ENCODE measurements at regions not wholly inside any gene's neighbourhood (a gene's known extent, or its start where the extent isn't known, plus 50 kb on each side); places are given as distances from the start of the nearest gene placed in this dataset.
"Not testable (repeated sequence)": the region's sequence is repeated elsewhere in the genome, so short reads cannot be mapped to it uniquely, and the experiment has no call there.

DNA sequence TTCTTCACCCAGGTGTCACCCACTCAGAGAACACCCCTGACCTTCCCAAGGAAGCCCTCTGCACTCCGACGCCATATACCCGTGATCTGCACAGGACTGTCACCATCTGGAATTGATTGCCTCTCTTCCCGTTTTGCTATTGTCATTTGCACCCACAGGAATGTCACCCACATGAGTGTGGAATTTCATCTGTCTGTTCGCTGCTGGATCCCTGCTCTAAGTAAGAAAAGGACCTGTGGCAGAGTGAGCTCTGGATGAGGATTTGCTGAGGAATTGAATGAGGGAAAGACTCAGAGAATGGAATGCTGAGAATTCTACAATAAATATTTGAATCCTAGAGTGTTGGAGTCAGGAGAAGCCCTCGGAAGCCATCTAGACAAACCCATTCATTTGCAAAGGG lies 233.6 kb upstream of the SULF2 start:
- DNase-seq (ENCODE audit: low read depth): not testable (repeated sequence)

DNA sequence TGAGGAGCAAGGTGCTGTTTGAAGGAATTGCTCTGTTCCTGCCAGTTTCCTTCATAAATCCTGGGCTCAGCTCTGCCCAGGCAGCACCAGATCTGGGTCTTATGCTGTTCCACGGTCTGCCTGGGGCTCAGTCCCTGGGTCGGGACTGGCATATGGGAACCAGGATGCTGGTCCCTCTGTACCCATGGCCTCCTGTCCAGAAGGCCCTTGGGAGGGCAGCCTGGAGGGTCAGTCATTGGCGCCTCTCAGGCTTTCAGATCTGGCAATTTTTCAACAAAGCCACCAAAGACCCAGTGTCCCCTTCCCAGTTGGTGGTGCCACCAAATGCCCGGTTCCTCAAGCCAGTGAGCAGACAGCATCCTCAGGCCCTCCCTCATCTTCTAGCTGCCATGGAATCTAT lies 232.7 kb upstream of the SULF2 start:
- no peak for DNase-seq (ENCODE audit: low read depth)

DNA sequence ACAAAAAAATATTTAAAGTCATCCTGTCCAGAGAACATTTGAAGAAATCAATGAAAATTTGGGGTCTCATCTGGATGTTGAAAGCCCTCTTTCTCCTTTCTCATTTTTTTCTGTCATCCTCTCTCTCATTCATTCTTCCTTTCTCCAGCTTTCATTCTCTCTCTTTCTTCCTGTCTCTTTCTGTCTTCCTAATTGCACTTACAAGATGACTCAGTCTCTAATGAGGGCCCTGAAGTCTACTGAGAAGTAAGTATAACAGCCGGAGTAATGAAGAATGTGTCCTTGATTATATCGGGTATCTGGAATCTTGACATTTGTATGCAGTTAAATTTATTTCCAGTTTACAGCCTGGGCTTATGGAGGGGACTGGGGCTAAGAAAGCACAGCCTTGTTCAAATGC lies 232.2 kb upstream of the SULF2 start:
- DNase-seq (ENCODE audit: low read depth): no peak

DNA sequence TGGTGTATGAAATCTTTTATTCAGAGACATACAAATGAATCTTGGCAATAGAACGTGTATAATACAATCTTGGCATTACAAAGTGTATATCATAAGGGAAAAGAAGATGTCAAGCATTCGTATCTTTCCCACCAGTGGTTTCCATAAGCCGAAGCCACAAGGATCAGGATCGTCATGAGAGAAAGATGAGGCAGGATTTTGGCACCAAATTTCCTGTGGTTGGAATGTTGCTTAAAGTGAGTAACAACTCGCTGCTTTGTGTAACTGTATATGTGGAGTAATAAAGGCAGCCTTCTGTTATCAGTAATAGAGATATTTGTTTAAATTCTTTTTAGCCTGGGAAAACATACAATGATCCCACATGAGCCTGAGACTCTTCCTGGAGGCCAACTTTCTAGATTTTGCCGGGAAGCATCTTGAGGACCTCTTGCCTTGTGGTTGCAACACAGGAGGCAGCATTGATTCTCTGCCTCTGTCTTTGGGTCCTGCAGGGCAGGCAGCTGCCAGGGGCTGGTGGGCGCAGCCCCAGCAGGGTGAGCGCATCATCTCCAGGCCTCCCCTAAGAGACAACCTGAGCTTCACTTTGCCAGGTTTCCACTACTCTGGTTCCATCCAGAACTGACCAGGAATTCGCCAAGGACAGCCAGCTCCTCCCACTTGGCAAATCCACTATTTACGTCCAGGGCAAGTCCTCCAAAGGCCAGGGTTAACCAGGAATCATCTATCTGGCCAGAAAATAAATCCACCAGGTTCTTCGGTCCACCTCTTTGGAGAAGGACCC lies 230.9 kb upstream of the SULF2 start:
- DNase-seq (ENCODE audit: low read depth): no peak

DNA sequence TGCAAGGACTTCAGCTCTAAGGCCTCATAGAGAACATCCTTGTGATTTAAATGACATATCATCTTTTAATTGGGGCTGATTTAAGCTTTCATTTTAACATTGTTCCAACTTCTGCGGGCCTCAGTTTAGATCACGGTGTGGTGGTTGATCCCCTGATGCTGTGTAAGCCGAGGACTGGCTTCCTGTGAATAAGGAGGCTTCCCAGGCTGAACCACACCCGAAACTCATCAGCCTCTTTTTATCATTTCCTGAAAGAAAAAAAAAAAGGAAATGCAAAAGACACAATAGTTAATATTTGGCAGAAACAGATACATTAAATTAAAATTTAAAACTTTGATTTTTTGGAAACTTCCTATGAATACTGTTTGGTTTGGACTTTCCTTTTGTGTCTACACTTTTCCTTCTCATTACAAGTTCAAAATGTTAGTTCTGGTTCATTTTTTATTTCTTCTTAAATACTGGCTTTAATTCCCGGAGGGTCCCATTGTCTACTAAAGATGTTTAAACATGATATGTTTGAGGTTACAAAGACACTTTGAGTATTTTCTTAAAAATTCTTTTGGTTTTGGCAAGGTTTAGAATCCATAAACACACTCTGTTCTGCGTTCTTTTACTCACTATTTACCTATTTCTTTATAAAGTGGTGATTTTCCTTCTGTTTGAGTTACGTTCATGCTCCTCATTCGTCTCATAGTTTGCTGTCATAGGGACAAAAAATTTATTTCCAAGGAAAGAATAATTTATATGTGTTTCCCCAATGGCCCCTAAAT lies 230.0 kb upstream of the SULF2 start:
- DNase-seq (ENCODE audit: low read depth): no peak

DNA sequence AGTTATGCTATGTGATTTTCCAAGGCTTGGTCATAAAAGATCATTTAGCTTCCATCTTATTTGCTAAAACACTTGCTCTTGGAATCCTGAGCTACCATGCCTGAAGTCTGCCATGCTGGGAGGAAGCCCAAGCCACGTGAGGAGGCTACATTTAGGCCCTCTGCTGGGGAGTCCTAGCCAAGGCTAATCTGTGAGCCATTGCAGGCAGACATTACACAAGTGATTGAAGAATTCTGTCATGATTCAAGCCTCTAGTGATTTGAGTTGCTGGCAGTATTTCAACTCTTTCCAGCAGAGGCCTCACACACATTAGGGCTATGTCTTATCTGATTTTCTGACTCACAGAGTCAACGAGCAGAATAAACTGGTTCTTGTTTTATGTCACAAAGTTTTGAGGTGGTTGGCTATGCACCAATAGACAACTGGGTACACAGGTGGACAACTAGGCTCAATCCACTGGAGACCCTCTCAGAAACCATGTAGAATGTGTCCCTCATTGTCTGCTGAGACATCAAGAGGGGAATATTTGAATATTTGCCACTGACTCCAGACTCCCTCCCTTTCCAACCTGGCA lies 227.2 kb upstream of the SULF2 start:
- peak; percentile 83 for DNase-seq (ENCODE audit: low read depth)

DNA sequence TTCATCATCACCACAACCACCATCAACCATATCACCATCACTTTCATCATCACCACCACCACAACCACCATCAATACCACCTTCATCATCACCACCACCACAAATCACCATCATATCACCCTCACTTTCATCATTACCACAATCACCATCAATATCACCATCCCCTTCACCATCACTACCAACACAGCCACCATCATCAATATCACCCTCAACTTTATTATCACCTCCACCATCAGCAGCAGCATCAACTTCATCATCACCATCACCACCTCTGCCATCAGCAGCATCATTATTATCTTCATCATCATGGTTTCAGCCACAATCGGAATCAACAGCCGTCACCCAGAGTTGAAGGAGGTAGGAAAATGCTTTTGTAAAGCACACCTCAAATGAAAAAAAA lies 225.7 kb upstream of the SULF2 start:
- no peak for DNase-seq (ENCODE audit: low read depth)

DNA sequence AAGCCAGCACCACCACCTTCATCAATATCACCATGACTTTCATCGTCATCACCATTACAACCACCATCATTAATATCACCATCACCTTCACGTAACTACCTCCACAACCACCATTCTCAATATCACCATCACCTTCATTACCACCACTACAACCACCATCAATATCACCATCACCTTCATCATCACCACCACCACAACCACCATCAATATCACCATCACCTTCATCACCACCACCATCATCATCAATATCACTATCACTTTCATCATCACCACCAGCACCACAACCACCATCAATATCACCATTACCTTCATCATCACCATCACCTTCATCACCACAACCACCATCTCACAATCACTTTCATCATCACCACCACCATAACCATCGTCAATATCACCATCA lies 225.3 kb upstream of the SULF2 start:
- DNase-seq (ENCODE audit: low read depth): no peak

DNA sequence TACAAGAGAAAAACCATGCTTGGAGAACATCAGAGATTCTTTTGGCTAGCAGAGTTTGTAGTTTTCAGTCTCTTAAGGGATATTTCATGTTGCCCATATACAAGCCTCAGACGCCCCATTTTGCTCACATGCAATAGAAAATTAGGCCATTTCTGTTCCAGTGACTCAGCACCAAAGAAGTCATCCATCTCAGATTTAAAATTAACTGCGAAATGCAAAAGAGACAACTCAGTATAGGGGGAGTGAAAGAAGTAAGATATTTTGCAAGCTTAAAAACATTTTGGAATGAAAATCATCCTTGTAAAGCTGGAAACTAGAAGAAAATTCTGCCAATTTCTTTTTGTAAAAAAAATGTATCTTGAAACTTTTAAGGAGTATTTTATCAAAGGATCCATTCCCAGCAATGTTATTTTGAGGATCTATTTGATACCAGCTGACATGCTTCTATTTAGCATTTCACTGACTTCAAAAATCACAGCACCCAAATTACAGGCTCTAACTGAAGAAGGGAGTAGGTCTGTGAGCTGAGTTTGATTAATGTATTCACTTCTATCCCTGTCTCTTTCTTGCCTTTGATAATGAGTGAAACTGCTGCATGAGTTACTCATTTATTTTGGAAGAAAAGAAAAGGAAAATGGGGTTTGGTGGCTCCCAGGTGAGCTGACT lies 223.7 kb upstream of the SULF2 start:
- DNase-seq (ENCODE audit: low read depth): peak; percentile 60

DNA sequence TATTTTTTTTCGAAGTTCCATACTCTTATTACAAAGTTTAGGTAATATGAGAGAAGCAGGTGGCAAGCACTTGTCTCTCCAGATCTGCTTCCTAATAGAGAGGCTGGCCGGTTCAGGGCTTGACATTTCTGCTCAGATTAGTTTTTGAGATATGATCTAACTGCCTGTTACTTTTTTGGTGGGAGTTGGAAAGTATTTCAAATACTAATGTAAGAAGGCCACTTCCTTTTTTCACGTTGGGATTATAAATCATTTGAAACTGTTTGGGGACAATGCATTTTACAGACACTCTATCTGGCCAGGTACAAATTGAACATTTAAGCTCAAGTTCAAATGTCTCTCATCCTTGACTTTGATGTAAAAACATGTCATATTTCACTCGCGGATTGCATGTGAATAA lies 222.1 kb upstream of the SULF2 start:
- no peak for DNase-seq (ENCODE audit: low read depth)

DNA sequence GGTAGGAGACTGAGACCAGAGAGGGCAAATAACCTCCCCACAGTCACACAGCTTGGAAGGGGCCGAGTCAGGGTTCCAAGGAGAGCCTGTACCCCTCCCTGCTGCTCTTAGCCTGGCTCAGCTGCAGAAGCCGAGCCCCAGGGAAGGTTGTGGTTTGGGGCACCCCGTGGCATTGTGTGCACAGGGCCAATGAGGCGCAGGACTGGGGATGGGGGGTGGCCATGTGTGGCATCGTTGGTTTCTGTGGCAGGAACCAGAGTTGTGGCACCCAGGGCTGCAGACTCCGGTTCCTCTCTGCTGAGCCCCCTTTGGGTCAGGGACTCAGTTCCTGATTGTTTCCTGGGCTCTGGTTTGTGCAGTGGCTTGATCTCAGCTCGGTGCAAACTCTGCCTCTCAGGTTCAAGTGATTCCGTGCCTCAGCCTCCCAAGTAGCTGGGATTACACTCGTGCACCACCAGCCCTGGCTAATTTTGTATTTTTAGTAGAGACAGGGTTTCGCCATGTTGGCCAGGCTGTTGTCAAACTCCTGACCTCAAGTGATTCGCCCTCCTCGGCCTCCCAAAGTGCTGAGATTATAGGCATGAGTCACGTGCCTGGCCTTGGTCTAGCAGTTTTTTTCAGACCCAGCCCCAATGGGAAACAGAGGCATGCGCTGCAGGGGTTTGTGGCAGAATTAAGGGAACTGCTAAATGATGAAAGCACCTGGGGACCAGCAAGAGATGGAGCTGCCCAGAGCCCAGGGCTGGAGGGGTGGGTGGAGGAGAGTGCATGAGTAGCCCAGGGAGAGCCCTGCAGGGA lies 221.0 kb upstream of the SULF2 start:
- DNase-seq (ENCODE audit: low read depth): peak; percentile 50

DNA sequence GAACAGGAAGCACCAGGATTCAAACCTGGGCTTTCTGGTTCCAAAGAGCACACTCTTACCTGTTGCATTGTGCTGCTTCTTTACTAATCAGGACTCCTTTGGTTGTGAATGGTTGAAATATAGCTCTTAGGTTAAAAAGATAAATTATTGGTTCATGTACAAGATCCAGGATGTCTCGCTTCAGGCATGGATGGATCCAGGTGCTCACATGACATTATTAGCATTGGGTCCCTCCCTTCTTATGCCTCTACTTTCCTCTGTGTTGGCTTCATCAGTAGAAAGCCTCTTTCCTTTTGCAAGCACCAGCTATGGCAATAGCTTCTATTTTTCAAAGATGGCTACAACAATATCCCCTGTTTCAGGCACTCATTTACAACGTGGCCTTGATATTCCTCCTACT lies 217.7 kb upstream of the SULF2 start:
- no peak for DNase-seq (ENCODE audit: low read depth)

DNA sequence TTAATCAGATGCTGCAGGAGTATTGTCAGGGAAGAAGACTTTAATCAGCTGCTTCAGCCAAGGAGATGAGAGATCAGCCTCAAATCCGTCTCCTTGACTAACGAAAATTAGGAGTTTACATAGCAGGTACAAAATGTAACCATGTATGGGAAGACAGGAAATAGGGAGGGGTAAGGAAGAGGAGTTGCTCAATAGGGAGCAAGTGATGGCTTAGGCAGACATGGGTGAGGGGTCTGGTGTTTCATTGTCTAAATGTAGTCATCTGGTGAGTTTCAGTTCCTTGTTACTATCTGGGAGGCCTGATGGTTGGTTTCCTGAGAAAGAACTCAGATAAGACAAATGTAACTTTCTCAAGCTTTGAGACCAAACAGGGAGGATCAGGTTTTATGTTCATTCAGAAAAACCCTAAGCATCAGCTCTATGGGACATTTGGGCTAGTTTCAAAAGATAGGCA lies 217.3 kb upstream of the SULF2 start:
- peak; percentile 51 for DNase-seq (ENCODE audit: low read depth)

DNA sequence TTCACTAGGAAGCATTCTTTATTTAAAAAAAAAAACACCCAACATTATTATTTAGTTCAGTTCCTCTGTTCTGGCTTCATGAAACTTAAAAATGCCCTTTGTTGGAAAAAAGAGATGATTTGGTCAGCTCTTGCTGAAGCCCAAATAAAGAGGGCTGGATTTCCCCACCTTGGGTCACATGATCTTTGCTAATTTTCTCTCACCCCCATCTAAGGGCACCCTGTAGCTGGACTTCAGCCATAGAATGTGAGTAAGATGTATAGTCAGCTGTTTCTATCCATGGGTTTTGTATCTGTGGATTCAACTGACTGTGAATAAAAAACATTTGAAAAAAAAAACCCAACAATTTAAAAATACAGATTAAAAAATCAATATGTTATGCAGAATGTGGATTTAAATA lies 213.9 kb upstream of the SULF2 start:
- DNase-seq (ENCODE audit: low read depth): no peak

DNA sequence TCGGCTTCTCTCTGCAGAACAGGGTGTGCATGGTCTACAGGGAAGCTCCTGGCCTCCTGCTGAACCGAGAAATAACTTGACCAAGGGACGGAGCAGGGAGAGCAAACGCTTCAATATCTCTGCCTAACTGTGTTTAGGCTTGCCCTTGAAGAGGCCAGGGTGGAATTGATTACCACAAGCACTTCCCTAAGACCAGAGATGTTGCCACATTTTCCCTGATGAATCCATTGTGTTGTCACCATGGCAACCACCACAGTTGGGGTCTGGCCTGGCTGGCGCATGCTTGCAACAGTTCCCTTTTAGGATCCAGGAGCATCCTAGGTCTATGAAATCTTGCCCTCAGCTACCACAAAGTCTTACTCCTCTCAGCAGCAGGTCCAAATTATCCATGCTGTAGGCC lies 213.5 kb upstream of the SULF2 start:
- DNase-seq (ENCODE audit: low read depth): no peak

DNA sequence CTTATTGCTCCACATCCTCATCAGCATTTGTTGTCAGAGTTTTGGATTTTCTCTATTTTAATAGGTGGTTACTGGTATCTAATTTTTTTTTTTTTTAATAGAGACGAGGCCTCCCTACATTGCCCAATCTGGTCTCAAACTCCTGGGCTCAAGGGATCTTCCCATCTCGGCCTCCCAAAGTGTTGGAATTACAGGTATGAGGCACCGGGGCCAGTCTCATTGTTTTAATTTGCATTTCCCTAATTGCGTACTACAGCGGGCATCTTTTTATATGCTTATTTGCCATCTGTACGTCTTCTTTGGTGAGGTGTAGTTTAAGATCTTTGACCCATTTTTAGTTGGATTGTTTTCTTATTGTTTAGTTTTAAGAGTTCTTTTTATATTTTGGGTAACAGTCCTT lies 210.4 kb upstream of the SULF2 start:
- no peak for DNase-seq (ENCODE audit: low read depth)

DNA sequence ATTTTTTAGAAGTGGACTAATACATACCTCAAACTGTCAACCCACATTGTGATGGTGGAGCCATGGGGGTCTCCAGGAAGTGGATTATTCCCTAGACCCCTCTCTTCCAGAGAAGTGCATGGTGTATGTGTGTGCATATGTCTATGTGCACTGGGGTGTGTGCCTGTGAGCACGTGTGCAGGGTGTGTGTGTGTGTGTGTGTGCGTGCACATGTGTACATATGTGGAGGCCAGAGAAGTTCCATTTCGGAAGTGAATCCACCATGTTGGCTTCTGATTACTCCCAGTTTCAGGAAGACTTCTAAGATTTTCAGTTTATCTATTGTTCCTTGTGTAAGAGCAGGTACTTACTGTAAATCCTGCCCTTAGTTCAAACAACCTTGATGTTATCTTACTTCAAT lies 208.5 kb upstream of the SULF2 start:
- no peak for DNase-seq (ENCODE audit: low read depth)

DNA sequence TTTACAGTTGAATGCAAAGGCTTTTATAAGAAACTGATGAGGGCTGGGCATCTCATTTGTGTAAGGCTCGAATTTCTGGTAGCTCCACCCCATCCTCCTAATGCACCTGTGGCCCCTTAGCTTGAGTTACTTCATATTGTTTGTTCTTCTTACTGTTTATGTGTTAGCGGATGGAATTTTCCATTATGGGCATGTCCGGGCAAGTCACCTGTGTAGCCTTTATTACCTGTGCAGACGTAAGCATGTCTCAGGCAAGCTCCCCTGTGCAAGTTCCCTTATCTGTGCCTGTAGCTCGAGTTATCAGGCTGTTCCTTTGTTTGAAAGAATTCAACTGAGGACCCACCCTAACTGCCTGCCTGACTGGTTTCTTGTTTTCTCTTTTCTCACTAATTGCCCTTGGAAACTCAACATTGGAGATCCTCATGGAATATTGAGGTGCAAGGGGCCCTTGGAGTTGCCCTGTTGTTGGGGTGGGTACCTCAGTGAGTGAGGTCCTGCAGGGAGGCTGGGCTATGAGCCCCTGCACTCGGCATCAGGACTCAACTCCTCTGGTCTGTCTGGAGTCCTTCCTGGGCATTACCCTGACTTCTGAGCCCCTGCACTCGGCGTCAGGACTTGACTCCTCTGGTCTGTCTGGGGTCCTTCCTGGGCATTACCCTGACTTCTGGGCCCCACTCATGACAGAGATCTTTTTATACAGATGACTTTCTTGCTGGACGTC lies 207.9 kb upstream of the SULF2 start:
- no peak for DNase-seq (ENCODE audit: low read depth)

DNA sequence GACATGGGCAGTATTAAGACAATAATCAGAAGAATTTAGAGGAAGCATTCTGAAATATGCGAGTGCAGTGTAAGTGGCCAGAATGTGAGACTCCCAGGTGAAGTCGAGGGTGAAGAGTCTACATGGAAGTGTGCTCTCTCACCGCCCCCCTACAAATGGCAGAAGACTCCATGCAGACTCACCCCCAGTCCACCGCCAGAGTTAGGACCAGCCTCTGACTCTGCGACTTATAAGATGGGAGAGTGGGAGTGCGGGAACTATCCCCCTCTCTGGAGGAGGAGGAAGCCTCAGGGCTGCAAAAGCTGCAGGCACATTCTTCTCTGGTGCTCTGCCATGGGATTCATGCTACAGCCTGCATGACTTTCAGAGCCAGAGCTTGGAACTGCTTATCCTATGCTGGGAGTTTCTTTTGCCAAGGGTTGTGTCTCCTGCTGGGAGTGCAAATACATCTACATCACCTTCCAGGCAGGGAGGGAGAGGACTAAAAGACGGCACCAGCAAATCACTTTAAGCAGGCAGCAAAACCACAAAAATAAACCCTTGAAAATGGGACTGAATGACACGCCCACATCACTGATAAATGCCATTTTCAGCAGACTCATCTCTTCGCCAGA lies 206.7 kb upstream of the SULF2 start:
- DNase-seq (ENCODE audit: low read depth): no peak

DNA sequence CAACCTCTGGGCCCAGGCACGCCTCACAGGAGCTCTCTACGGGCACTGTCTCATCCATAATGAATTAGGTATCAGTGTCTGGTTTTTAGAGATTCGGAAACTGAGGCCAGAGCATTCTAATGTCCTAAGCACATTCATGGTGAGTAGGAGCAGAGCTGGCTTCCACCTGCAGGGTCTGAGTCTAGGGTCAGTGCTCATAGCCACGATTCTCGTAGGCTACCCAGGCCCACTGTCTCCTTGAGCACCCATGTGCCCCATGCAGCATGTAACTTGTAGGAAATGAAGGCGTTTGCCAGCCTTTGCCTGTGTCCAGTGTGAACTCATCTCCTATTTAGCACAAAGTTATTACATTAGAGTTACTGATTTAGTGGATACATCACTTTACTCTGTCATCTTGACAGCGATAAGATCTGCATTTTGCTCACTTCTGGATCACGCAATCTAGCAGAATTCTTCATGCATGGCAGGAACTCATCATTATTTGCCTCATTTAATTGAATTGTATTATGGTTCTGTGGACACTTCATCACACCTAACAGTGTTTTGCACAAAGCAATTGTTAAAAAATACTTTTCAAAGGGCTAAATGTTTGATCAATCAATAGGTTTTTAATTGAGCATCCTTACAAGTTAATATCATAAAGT lies 205.3 kb upstream of the SULF2 start:
- DNase-seq (ENCODE audit: low read depth): no peak
